GM12878 (cell line): ENCODE measurements at regions not wholly inside any gene's neighbourhood (a gene's known extent, or its start where the extent isn't known, plus 50 kb on each side); places are given as distances from the start of the nearest gene placed in this dataset.

ENCODE experiments used
- ATAC-seq: fragments of 200-7000 bp; cut with Tn5 transposase; 3 replicates; pipeline ENCODE4 v1.9.1; 2020; ENCODE audit warnings: mild to moderate bottlenecking, moderate library complexity
- BruUV-seq: library from RNA; stranded (reverse); fragments of 400-500 nt; replicated peaks from 2 replicates; lab custom pipeline; 2021; lab: Mats Ljungman, UMichigan
- CTCF ChIA-PET: fragments of 300-600 bp; sonication (Branson Sonifier 250); formaldehyde crosslinking; extraction: SDS; loops from one replicate; lab custom pipeline; 2021; ENCODE audit warnings: inconsistent platforms; lab: Yijun Ruan, JAX
- POLR2A ChIA-PET: fragments of 350-600 bp; formaldehyde crosslinking; extraction: SDS; loops from one replicate; lab custom pipeline; 2021; ENCODE audit warnings: inconsistent platforms; lab: Charles Lee
- RAD21 ChIA-PET: fragments of 300-600 bp; sonication (Branson Sonifier 250); formaldehyde crosslinking; loops from one replicate; lab custom pipeline; 2023; ENCODE audit warnings: antibody characterized with exemption; ENCODE audit not compliant: unreplicated experiment; lab: Charles Lee
- SMC1A ChIA-PET: fragments of 300-600 bp; sonication (Branson Sonifier 250); formaldehyde crosslinking; loops from one replicate; lab custom pipeline; 2023; ENCODE audit not compliant: unreplicated experiment, uncharacterized antibody; lab: Charles Lee
- DNase-seq: peaks from one replicate; pipeline ENCODE4 v3.0.0-alpha.2; 2011; ENCODE audit warnings: low read depth, low spot score
- FAIRE-seq: peaks from 3 replicates; lab custom pipeline; 2011; peaks lifted over from hg19 to GRCh38; lab: Jason Lieb, UNC
- H2AFZ ChIP-seq: 2 replicates; pipeline ENCODE4 v1.6.0; 2011; ENCODE audit warnings: low read depth, low read length, control low read depth; ENCODE audit not compliant: control insufficient read depth
- H3K27ac ChIP-seq: 2 replicates; pipeline ENCODE4 v1.5.1; 2011; ENCODE audit warnings: control low read depth; ENCODE audit not compliant: control insufficient read depth, insufficient read depth
- H3K27me3 ChIP-seq, 2 experiments: replicated peaks in 1 of 2; 2 replicates each; pipeline versions ENCODE4 v1.6.0 to v1.6.1; 2011; ENCODE audit warnings: low read length in 1 of 2; ENCODE audit not compliant: control insufficient read depth in 2 of 2, insufficient read depth in 2 of 2
- H3K36me3 ChIP-seq, 2 experiments: 2 replicates each; pipeline ENCODE4 v1.5.1; 2011; ENCODE audit warnings: low read length in 1 of 2; ENCODE audit not compliant: control insufficient read depth in 2 of 2, insufficient read depth in 2 of 2
- H3K4me1 ChIP-seq: 2 replicates; pipeline ENCODE4 v1.6.1; 2011; ENCODE audit warnings: mild to moderate bottlenecking, low read length, moderate library complexity, mixed read lengths; ENCODE audit not compliant: control insufficient read depth, insufficient read depth
- H3K4me2 ChIP-seq: 2 replicates; pipeline ENCODE4 v1.6.0; 2011; ENCODE audit warnings: control low read depth; ENCODE audit not compliant: control insufficient read depth, insufficient read depth
- H3K4me3 ChIP-seq: fragments of 200-600 bp; sonication (generic); 2 replicates; pipeline ENCODE4 v1.5.1; 2016
- H3K79me2 ChIP-seq: 2 replicates; pipeline ENCODE4 v1.6.0; 2011; ENCODE audit warnings: low read length; ENCODE audit not compliant: control insufficient read depth, insufficient read depth
- H3K9ac ChIP-seq: 2 replicates; pipeline ENCODE4 v1.8.0; 2011; ENCODE audit warnings: low read length, control low read depth, mixed read lengths; ENCODE audit not compliant: control insufficient read depth, insufficient read depth
- H3K9me3 ChIP-seq: replicated peaks from 3 replicates; pipeline ENCODE4 v1.5.1; 2011; ENCODE audit warnings: mild to moderate bottlenecking, low read length; ENCODE audit not compliant: control insufficient read depth, insufficient read depth
- H4K20me1 ChIP-seq: 2 replicates; pipeline ENCODE4 v1.6.0; 2011; ENCODE audit not compliant: control insufficient read depth, insufficient read depth
- ASH2L ChIP-seq: fragments of 300-600, 200-600 bp; sonication (generic); IDR thresholded peaks from 2 replicates; pipeline ENCODE4 v1.6.1; 2017; ENCODE audit warnings: low read depth, mild to moderate bottlenecking, borderline replicate concordance
- BRCA1 ChIP-seq: IDR thresholded peaks from 2 replicates; pipeline ENCODE4 v1.6.1; 2011; ENCODE audit warnings: low read depth, low read length, improper control_type of control experiment
- CEBPB ChIP-seq, 2 experiments: fragments of 150-350 bp in 1 of 2; IDR thresholded peaks; 2 replicates each; pipeline ENCODE4 v1.6.1; 2012 to 2014; ENCODE audit warnings: low read depth in 2 of 2, low read length in 2 of 2, borderline replicate concordance in 1 of 2, inconsistent platforms in 1 of 2
- ETV6 ChIP-seq, 2 experiments: fragments of 450-650 bp in 1 of 2; IDR thresholded peaks in 1 of 2; conservative IDR thresholded peaks in 1 of 2; 2 replicates each; pipeline ENCODE4 v1.6.1; 2014; ENCODE audit warnings: antibody characterized with exemption in 1 of 2, borderline replicate concordance in 1 of 2, low read depth in 1 of 2, mild to moderate bottlenecking in 1 of 2, moderate library complexity in 1 of 2
- HDGF ChIP-seq: fragments of 450-650 bp; IDR thresholded peaks from 2 replicates; pipeline ENCODE4 v1.6.1; 2016; ENCODE audit warnings: antibody characterized with exemption
- IKZF2 ChIP-seq, 2 experiments: fragments of 450-650 bp; IDR thresholded peaks; 2 replicates each; pipeline ENCODE4 v1.6.1; 2017; ENCODE audit warnings: mild to moderate bottlenecking in 2 of 2, moderate library complexity in 2 of 2
- JUNB ChIP-seq: IDR thresholded peaks from 2 replicates; pipeline ENCODE4 v1.6.1; 2016; ENCODE audit warnings: antibody characterized with exemption, mild to moderate bottlenecking
- NFIC ChIP-seq: IDR thresholded peaks from 2 replicates; pipeline ENCODE4 v1.6.1; 2012; ENCODE audit warnings: low read depth, mild to moderate bottlenecking, inconsistent platforms, low read length, moderate library complexity
- SIX5 ChIP-seq: IDR thresholded peaks from 2 replicates; pipeline ENCODE4 v1.6.1; 2011; ENCODE audit warnings: mild to moderate bottlenecking, low read depth, low read length, moderate library complexity; ENCODE audit not compliant: severe bottlenecking
- WGBS: methylation state at CpG from one replicate; pipeline ENCODE4 v1.1.6; 2016; ENCODE audit warnings: low lambda C conversion rate; ENCODE audit not compliant: insufficient replicate concordance, insufficient coverage; ENCODE audit errors: missing lambda C conversion rate; 5-methylcytosine and 5-hydroxymethylcytosine counted together
- in situ Hi-C: fragments of 300-500 bp; cut with MboI; formaldehyde crosslinking; loops from 9 replicates; pipeline ENCODE4 v1.14.3; 2018; ENCODE audit warnings: mixed read lengths
- intact Hi-C: fragments of 100-400 bp; cut with micrococcal nuclease; formaldehyde crosslinking; loops from one replicate; pipeline ENCODE4 v1.14.2; 2022; ENCODE audit not compliant: unreplicated experiment
- TF ChIP-seq, protein P1 (sequence below): IDR thresholded peaks from 2 replicates; pipeline ENCODE4 v1.6.1; 2011; ENCODE audit warnings: low read depth, mild to moderate bottlenecking, low read length, moderate library complexity, borderline replicate concordance; ENCODE audit errors: extremely low read depth

DNA sequence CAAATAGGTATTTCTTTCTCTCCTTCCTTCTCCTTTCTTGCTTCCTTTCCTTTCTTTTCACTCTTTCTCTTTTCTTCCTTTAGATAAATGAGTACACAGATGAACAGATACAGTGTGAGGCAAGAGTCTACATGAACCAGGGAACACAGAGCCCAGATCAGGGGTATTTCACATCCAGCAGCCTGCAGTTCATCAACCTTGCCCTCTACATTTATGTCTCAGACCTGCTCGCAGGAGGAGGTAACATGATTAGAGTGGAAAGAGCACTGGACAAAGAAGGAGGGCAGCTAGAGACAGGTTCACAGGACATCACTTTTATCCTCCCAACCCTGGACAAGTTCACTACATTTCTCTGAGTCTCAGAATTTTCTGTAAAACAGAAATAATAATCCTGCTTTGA lies 773.1 kb downstream of the NTRK3 start:
- SMC1A ChIA-PET: no interaction called here
- no peaks in the 10 kb centered on the region for H3K36me3 ChIP-seq
- WGBS: 5% methylated on average over 1 of the region's 1 CpG
- RAD21 ChIA-PET: no interaction called here
- intact Hi-C loops (no loop called here), in situ Hi-C loops (no loop called here)
- H3K27me3 ChIP-seq: no peaks in the 10 kb centered on the region
- no peak overlapping the region for H3K27ac ChIP-seq
- H3K9me3 ChIP-seq: no peaks in the 10 kb centered on the region
- H3K4me1 ChIP-seq: no peaks in the 10 kb centered on the region
- TF ChIP-seq SIX5: no peak
- no peak for TF ChIP-seq BRCA1
- no peak for TF ChIP-seq NFIC
- TF ChIP-seq HDGF: no peak
- no peak for TF ChIP-seq CEBPB (IDR thresholded peaks at IDR 0.05; ENCODE audit: borderline replicate concordance in 1 of 2, low read depth in 2 of 2, low read length in 2 of 2)
- TF ChIP-seq ASH2L: no peak
- TF ChIP-seq ETV6 (conservative IDR thresholded peaks at IDR 0.05 in 1 of 2, IDR thresholded peaks at IDR 0.05 in 1 of 2; ENCODE audit: borderline replicate concordance in 1 of 2, low read depth in 1 of 2): no peak
- no peak for TF ChIP-seq IKZF2 (IDR thresholded peaks at IDR 0.05)
- TF ChIP-seq JUNB: no peak
- TF ChIP-seq, protein P1, sequence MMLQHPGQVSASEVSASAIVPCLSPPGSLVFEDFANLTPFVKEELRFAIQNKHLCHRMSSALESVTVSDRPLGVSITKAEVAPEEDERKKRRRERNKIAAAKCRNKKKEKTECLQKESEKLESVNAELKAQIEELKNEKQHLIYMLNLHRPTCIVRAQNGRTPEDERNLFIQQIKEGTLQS: no peak
- no TSS peak for BruUV-seq
- no peak overlapping the region for H3K9ac ChIP-seq
- no peak overlapping the region for H3K4me3 ChIP-seq
- FAIRE-seq (no peak), DNase-seq (no peak), ATAC-seq (no peak)
- H3K4me2 ChIP-seq: no peak overlapping the region
- CTCF ChIA-PET: no interaction called here
- POLR2A ChIA-PET: no interaction called here
- no peaks in the 10 kb centered on the region for H3K79me2 ChIP-seq
- no peaks in the 10 kb centered on the region for H4K20me1 ChIP-seq
- no peak overlapping the region for H2AFZ ChIP-seq
